ENCODE measurements at regions not wholly inside any gene's neighbourhood (a gene's known extent, or its start where the extent isn't known, plus 50 kb on each side); places are given as distances from the start of the nearest gene placed in this dataset.

DNA sequence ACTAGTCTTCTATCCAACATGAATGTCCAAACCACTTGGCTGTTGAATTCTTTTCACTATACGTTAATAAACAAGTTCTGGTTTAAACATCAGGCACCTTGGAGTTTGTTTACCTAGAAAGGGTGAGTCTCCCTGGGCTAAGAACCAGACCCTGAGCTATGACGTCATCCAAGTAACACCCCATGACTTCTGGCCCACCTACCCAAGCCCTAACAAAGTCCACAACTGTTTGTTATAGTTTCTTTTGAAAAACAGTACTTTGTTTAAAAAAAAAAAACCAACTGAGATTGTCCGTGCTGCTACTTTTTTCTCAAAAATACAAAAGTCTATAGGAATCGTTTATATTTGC, 146.9 kb upstream of the BEND6 start:
- Histone ChIP-seq H3K27ac (ENCODE audit: control insufficient read depth, insufficient read depth) (no peak overlapping the region), H3K36me3 (ENCODE audit: control insufficient read depth in 2 of 2, insufficient read depth in 2 of 2, low read length in 1 of 2) (peaks cover 1 to 2% of the 10 kb centered on the region in 2 experiments; a peak in 2 of 4 replicates), H2AFZ (ENCODE audit: control insufficient read depth, low read depth, low read length) (no peak overlapping the region), H4K20me1 (ENCODE audit: control insufficient read depth, insufficient read depth) (no peaks in the 10 kb centered on the region), H3K9me3 (replicated peaks; ENCODE audit: control insufficient read depth, insufficient read depth, low read length) (no peaks in the 10 kb centered on the region; the same call in 2 of the 3 replicates), H3K4me2 (ENCODE audit: control insufficient read depth, insufficient read depth) (no peak overlapping the region), H3K9ac (ENCODE audit: control insufficient read depth, insufficient read depth, low read length) (no peak overlapping the region), H3K79me2 (ENCODE audit: control insufficient read depth, insufficient read depth, low read length) (peaks cover 91% of the 10 kb centered on the region), H3K27me3 (replicated peaks in 1 of 2; ENCODE audit: control insufficient read depth in 2 of 2, insufficient read depth in 2 of 2, low read length in 1 of 2) (no peaks in the 10 kb centered on the region), H3K4me3 (no peak overlapping the region), H3K4me1 (ENCODE audit: control insufficient read depth, insufficient read depth, low read length) (peaks cover 33% of the 10 kb centered on the region)
- DNase-seq (ENCODE audit: low read depth, low spot score) (no peak), ATAC-seq (no peak), FAIRE-seq (no peak)
- in situ Hi-C loops (cut with MboI) (no loop called here), intact Hi-C loops (cut with micrococcal nuclease; ENCODE audit: unreplicated experiment) (no loop called here)
- POLR2A ChIA-PET: interaction anchor here (0.8 to 2.7 kb wide), 5 partner anchors 9 to 95 kb away, joined by 3 to 9 read pairs (median 3); no protein-coding TSS in a partner anchor
- SMC1A ChIA-PET (ENCODE audit: uncharacterized antibody, unreplicated experiment): interaction anchor here (1.7 to 2.5 kb wide), 6 partner anchors 10 to 18 kb away, joined by 4 to 14 read pairs (median 10); no protein-coding TSS in a partner anchor
- CTCF ChIA-PET: interaction anchor here (0.6 to 2.6 kb wide), 4 partner anchors 10 to 36 kb away, joined by 3 to 8 read pairs (median 4); no protein-coding TSS in a partner anchor
- RAD21 ChIA-PET (ENCODE audit: unreplicated experiment): interaction anchor here (1.0 to 2.2 kb wide), 7 partner anchors 10 to 46 kb away, joined by 3 to 6 read pairs (median 4); no protein-coding TSS in a partner anchor
- TF ChIP-seq, protein P1, sequence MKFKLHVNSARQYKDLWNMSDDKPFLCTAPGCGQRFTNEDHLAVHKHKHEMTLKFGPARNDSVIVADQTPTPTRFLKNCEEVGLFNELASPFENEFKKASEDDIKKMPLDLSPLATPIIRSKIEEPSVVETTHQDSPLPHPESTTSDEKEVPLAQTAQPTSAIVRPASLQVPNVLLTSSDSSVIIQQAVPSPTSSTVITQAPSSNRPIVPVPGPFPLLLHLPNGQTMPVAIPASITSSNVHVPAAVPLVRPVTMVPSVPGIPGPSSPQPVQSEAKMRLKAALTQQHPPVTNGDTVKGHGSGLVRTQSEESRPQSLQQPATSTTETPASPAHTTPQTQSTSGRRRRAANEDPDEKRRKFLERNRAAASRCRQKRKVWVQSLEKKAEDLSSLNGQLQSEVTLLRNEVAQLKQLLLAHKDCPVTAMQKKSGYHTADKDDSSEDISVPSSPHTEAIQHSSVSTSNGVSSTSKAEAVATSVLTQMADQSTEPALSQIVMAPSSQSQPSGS (IDR thresholded peaks at IDR 0.05; ENCODE audit: low read length): 0 out of 2 replicates have a peak, but pooled peaks have one; percentile 12
- TF ChIP-seq CREM (IDR thresholded peaks at IDR 0.05; ENCODE audit: low read depth): 0 out of 2 replicates have a peak, but pooled peaks have one; percentile 17
- TF ChIP-seq JUND (IDR thresholded peaks at IDR 0.05; ENCODE audit: low read depth, low read length): 0 out of 2 replicates have a peak, but pooled peaks have one; percentile 32
- no peak for TF ChIP-seq POLR2AphosphoS5 (IDR thresholded peaks at IDR 0.05; ENCODE audit: low read length)
- TF ChIP-seq ATF7 (IDR thresholded peaks at IDR 0.05; ENCODE audit: low read depth): peak; percentile 82
- no peak for TF ChIP-seq HDAC6 (IDR thresholded peaks at IDR 0.05; ENCODE audit: unreplicated experiment)
- TF ChIP-seq, protein P2, sequence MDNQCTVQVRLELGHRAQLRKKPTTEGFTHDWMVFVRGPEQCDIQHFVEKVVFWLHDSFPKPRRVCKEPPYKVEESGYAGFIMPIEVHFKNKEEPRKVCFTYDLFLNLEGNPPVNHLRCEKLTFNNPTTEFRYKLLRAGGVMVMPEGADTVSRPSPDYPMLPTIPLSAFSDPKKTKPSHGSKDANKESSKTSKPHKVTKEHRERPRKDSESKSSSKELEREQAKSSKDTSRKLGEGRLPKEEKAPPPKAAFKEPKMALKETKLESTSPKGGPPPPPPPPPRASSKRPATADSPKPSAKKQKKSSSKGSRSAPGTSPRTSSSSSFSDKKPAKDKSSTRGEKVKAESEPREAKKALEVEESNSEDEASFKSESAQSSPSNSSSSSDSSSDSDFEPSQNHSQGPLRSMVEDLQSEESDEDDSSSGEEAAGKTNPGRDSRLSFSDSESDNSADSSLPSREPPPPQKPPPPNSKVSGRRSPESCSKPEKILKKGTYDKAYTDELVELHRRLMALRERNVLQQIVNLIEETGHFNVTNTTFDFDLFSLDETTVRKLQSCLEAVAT (IDR thresholded peaks at IDR 0.05): no peak
- no peak for TF ChIP-seq ZSCAN29 (IDR thresholded peaks at IDR 0.05)
- no peak for TF ChIP-seq RELA (IDR thresholded peaks at IDR 0.05; ENCODE audit: borderline replicate concordance, partially characterized antibody)
- TF ChIP-seq, protein P3, sequence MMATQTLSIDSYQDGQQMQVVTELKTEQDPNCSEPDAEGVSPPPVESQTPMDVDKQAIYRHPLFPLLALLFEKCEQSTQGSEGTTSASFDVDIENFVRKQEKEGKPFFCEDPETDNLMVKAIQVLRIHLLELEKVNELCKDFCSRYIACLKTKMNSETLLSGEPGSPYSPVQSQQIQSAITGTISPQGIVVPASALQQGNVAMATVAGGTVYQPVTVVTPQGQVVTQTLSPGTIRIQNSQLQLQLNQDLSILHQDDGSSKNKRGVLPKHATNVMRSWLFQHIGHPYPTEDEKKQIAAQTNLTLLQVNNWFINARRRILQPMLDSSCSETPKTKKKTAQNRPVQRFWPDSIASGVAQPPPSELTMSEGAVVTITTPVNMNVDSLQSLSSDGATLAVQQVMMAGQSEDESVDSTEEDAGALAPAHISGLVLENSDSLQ (IDR thresholded peaks at IDR 0.05): no peak
- no peak for TF ChIP-seq SREBF1 (IDR thresholded peaks at IDR 0.05; ENCODE audit: low read length)
- no peak for TF ChIP-seq TARDBP (IDR thresholded peaks at IDR 0.05; ENCODE audit: borderline replicate concordance)
- no peak for TF ChIP-seq EED (IDR thresholded peaks at IDR 0.05; ENCODE audit: low read depth)
- 38% methylated on average over 4 of the region's 4 CpGs for WGBS (ENCODE audit: insufficient coverage, insufficient replicate concordance, low lambda C conversion rate, missing lambda C conversion rate)
- no TSS peak for BruUV-seq (replicated peaks)
